ENCODE measurements at regions not wholly inside any gene's neighbourhood (a gene's known extent, or its start where the extent isn't known, plus 50 kb on each side); places are given as distances from the start of the nearest gene placed in this dataset.
"Not testable (repeated sequence)": the region's sequence is repeated elsewhere in the genome, so short reads cannot be mapped to it uniquely, and the experiment has no call there.

DNA sequence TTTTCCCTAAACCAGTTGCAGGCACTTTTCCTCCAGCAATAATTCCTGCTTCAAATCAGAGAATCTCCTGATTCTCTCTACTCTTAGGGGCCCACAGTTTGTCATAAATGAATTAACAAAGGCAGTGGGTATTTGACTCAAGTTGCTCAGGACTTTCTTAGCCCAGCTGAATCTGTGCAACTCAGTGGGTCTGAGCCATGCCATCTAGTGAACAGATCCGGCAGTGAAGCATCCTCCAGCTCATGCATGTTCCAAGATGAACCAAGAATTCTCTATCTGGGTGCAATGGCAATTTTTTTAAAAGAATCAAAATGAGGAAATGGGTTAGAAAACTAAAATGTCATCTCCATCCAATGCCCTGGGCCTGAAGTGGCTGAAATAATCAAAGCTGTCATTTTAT is 575.2 kb upstream of the CDH11 start:
- intact Hi-C loops (cut with DNase I): no loop called here

DNA sequence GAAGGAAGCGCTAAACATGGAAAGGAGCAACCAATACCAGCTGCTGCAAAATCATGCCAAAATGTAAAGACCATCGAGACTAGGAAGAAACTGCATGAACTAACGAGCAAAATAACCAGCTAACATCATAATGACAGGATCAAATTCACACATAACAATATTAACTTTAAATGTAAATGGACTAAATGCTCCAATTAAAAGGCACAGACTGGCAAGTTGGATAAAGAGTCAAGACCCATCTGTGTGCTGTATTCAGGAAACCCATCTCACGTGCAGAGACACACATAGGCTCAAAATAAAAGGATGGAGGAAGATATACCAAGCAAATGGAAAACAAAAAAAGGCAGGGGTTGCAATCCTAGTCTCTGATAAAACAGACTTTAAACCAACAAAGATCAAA is 570.0 kb upstream of the CDH11 start:
- H3K36me3 ChIP-seq (replicated peaks in 1 of 2; ENCODE audit: insufficient read depth in 1 of 2, low read depth in 2 of 2); H3K27ac ChIP-seq; H3K4me1 ChIP-seq; intact Hi-C loops (cut with DNase I); DNase-seq; H3K9me3 ChIP-seq; H3K4me3 ChIP-seq; H3K27me3 ChIP-seq; ATAC-seq: not testable (repeated sequence)
- WGBS, 2 donors: 68% methylated on average over 4 of the region's 4 CpGs

More for the DNA sequence above, 575.2 kb upstream of the CDH11 start:
- no peaks in the 10 kb centered on the region for H3K9me3 ChIP-seq
- H3K27ac ChIP-seq: no peak overlapping the region
- 33 to 52% methylated on average over 1 of the region's 1 CpG for whole genome bisulfite sequencing, 2 donors
- H3K27me3 ChIP-seq: no peaks in the 10 kb centered on the region
- TF ChIP-seq POLR2A (IDR thresholded peaks at IDR 0.05): no peak
- TF ChIP-seq, protein P1, sequence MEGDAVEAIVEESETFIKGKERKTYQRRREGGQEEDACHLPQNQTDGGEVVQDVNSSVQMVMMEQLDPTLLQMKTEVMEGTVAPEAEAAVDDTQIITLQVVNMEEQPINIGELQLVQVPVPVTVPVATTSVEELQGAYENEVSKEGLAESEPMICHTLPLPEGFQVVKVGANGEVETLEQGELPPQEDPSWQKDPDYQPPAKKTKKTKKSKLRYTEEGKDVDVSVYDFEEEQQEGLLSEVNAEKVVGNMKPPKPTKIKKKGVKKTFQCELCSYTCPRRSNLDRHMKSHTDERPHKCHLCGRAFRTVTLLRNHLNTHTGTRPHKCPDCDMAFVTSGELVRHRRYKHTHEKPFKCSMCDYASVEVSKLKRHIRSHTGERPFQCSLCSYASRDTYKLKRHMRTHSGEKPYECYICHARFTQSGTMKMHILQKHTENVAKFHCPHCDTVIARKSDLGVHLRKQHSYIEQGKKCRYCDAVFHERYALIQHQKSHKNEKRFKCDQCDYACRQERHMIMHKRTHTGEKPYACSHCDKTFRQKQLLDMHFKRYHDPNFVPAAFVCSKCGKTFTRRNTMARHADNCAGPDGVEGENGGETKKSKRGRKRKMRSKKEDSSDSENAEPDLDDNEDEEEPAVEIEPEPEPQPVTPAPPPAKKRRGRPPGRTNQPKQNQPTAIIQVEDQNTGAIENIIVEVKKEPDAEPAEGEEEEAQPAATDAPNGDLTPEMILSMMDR (IDR thresholded peaks at IDR 0.05): no peak
- H3K4me1 ChIP-seq: no peaks in the 10 kb centered on the region
- H3K36me3 ChIP-seq (replicated peaks in 1 of 2; ENCODE audit: insufficient read depth in 1 of 2, low read depth in 2 of 2): no peaks in the 10 kb centered on the region
- DNase-seq (no peak), ATAC-seq (no peak)
- H3K4me3 ChIP-seq: no peak overlapping the region

DNA sequence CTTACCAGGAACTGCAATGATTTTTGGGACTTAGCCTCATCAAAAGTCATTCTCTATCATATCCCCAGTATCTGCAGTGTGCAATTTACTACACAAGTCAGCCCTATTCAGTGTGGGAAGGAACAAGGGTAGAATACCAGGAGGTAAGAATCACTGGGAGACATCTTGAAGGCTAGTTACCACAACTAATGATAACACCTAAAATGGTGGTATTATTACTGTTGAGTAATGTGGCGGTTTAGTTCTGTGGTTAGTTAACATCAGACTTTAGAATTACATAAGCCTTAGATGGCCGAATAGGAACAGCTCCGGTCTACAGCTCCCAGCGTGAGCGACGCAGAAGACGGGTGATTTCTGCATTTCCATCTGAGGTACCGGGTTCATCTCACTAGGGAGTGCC is 567.9 kb upstream of the CDH11 start:
- ATAC-seq: no peak
- Histone ChIP-seq H3K27me3 (no peaks in the 10 kb centered on the region), H3K27ac (no peak overlapping the region)

DNA sequence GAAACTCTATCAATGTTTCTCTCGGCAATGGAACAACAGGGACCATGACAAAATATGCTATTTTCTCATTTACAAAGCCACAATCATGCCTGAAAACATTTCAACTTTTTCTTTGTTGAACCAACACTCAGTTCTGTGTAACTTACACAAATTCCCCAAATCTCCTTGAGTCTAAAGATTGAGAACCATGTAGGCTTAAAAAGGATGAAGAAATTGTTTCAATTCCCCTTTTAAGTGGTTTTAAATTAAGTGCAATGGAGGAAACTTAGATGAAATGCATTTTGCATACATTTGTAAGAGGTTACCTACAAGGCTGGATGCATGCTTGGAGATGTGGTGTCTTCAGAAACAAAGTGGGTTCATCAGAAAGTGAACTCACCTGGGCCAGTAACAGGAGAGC is 566.4 kb upstream of the CDH11 start:
- Histone ChIP-seq H3K9me3 (no peaks in the 10 kb centered on the region), H3K4me3 (no peak overlapping the region), H3K36me3 (replicated peaks in 1 of 2; ENCODE audit: insufficient read depth in 1 of 2, low read depth in 2 of 2) (no peaks in the 10 kb centered on the region), H3K27me3 (no peaks in the 10 kb centered on the region), H3K4me1 (no peaks in the 10 kb centered on the region), H3K27ac (no peak overlapping the region)
- WGBS, 2 donors: 63 to 66% methylated on average over 1 of the region's 1 CpG
- no peak for TF ChIP-seq POLR2A (IDR thresholded peaks at IDR 0.05)
- TF ChIP-seq, protein P1 (IDR thresholded peaks at IDR 0.05): no peak
- ATAC-seq (no peak), DNase-seq (no peak)
- intact Hi-C loops (cut with DNase I): no loop called here

More for the DNA sequence above, 567.9 kb upstream of the CDH11 start:
- intact Hi-C loops (cut with DNase I): no loop called here
- no peak for DNase-seq
- Histone ChIP-seq H3K4me3 (no peak overlapping the region), H3K9me3 (no peaks in the 10 kb centered on the region), H3K36me3 (replicated peaks in 1 of 2; ENCODE audit: insufficient read depth in 1 of 2, low read depth in 2 of 2) (no peaks in the 10 kb centered on the region), H3K4me1 (no peaks in the 10 kb centered on the region)
- 86 to 89% methylated on average over 7 to 8 of the region's 8 CpGs for WGBS, 2 donors
- no peak for TF ChIP-seq POLR2A (IDR thresholded peaks at IDR 0.05)
- TF ChIP-seq, protein P1 (IDR thresholded peaks at IDR 0.05): no peak

DNA sequence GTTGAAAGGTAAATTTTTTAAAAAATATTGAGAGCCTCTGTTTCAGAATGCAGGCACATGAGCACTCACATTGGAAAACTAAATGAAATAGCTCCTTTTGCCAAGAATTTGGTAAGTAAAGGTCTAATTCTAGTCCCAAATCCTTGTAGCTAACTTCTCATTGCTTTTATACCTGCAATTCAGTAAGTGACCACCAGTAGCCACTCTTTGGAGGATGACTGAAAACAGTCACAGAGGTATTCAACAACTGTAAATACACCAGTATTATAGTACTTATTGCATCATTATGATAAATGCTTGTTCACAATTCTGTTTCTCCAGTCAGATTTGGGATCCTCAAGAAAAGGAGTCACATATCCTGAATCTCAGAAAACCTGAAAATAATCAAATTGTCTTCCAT is 562.4 kb upstream of the CDH11 start:
- H3K27ac ChIP-seq: no peak overlapping the region
- H3K36me3 ChIP-seq (replicated peaks in 1 of 2; ENCODE audit: insufficient read depth in 1 of 2, low read depth in 2 of 2): no peaks in the 10 kb centered on the region
- H3K4me3 ChIP-seq: no peak overlapping the region
- H3K9me3 ChIP-seq: no peaks in the 10 kb centered on the region
- DNase-seq (no peak), ATAC-seq (no peak)
- H3K27me3 ChIP-seq: no peaks in the 10 kb centered on the region
- TF ChIP-seq, protein P1 (IDR thresholded peaks at IDR 0.05): no peak
- TF ChIP-seq POLR2A (IDR thresholded peaks at IDR 0.05): no peak
- no peaks in the 10 kb centered on the region for H3K4me1 ChIP-seq
- intact Hi-C loops (cut with DNase I): no loop called here
